ENCODE measurements at regions not wholly inside any gene's neighbourhood (a gene's known extent, or its start where the extent isn't known, plus 50 kb on each side); places are given as distances from the start of the nearest gene placed in this dataset.

DNA sequence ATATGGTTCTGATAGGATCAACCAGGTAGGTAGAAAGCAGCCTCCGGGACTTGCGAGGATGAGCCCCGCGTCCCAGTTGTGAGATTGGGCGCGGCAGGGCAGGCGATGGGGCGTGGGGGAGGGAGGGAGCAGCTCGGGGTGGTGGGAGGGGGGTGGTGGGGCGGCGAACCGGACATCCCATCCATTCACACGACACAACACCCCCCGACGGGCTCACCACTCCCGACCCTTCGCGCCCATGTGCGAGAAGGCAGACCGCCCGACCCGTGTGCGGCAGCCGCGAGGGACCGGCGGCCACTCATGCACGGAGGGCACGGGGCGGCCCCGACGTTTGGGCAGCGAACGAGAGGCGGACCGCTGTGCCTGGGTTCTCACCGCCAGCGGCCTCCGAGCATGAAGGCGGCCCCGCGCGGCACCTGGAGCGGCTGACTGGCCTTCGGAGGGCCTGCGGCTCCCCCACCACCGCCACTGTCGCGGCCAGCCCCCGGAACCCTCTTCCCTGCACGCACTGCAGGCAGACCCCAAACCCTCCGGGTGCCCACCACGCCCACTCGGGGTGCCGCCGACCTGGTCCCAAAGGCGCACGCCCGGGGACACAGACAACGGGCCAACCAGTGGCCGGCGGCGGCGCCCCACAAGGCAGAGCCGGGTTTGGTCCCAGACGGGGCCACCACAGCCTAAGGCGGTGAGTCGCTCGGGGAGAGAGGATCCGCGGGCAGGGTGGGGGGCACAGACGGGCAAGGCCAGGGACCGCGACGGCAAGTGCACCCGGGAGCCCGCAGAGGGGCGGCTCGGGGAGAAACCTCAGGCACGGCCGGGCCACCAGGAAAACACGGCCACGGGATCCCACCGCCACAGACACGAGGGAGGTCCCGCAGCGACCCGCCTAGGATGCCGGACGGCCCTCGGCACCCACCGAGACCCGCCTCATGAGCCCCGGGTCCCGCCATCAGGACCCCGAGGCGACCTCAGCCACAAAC is 769.2 kb upstream of the DEFB115 start:
- 30% methylated on average over 97 of the region's 97 CpGs for WGBS

DNA sequence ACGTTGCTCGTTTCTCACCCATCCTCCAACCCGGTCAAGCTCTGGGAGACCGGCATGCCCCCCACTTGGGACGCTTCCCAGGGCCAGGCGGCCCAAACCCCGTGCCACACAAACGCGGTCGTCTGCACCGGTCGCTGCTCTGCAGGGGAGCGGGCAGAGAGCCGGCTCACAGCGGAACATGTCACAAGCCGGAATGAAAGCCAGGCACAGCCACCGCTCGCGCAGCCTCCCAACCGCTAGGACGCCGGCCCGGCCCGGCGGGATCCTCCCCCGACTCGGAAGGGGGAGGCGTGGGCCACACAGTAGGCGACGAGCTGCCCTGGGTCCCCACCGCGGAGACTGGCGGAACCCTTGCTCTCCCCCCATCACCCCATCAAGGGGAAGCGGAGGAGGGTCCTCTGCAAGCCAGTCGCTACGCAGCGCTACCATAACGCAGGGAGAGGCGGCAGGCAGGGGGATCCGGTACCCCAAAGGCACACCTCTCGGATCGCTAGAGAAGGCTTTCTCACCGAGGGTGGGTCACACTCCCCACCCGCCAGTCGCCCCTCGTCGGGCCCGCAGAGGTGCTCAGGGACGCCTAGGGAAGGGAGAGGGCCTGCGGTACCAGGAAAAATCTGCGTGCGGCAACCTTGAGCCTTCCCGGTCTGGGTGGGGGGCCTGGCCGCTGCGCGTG is 768.4 kb upstream of the DEFB115 start:
- H3K27me3 ChIP-seq (ENCODE audit: control insufficient read depth in 4 of 4, insufficient read depth in 4 of 4, low read length in 3 of 4), result no peaks in the 10 kb centered on the region
- DNase-seq (ENCODE audit: low spot score), result no peak
- 14% methylated on average over 56 of the region's 56 CpGs for WGBS
- no peak overlapping the region for H3K27ac ChIP-seq (ENCODE audit: low read depth in 1 of 2, low read length in 2 of 2)
- H3K36me3 ChIP-seq (ENCODE audit: control insufficient read depth in 4 of 4, insufficient read depth in 3 of 4, low read depth in 1 of 4, low read length in 3 of 4), result no peaks in the 10 kb centered on the region
- no peak overlapping the region for H3K9ac ChIP-seq (ENCODE audit: low read depth in 1 of 2, low read length in 2 of 2)
- TF ChIP-seq, protein P1, sequence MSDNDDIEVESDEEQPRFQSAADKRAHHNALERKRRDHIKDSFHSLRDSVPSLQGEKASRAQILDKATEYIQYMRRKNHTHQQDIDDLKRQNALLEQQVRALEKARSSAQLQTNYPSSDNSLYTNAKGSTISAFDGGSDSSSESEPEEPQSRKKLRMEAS (IDR thresholded peaks at IDR 0.05), result no peak
- TF ChIP-seq RXRA (IDR thresholded peaks at IDR 0.05), result no peak
- TF ChIP-seq RAD21 (IDR thresholded peaks at IDR 0.05), result no peak
- H3K4me3 ChIP-seq (ENCODE audit: low read depth in 1 of 3, low read length in 3 of 3), result no peak overlapping the region
- H3K4me1 ChIP-seq (ENCODE audit: control insufficient read depth in 4 of 4, insufficient read depth in 4 of 4, low read length in 3 of 4), result no peaks in the 10 kb centered on the region
- H3K9me3 ChIP-seq (ENCODE audit: control insufficient read depth in 4 of 4, low read length in 3 of 4), result peaks cover 0 to 3% (median 0%) of the 10 kb centered on the region in 4 donors

More for the DNA sequence above, 769.2 kb upstream of the DEFB115 start:
- TF ChIP-seq FOXA2 (IDR thresholded peaks at IDR 0.05) (no peak), EGR1 (IDR thresholded peaks at IDR 0.05; ENCODE audit: low read depth in 2 of 2) (no peak), HNF4G (IDR thresholded peaks at IDR 0.05) (no peak), SP1 (IDR thresholded peaks at IDR 0.05) (no peak), HNF4A (conservative IDR thresholded peaks at IDR 0.05) (no peak), NR2F2 (IDR thresholded peaks at IDR 0.05) (no peak), GABPA (IDR thresholded peaks at IDR 0.05 in 1 of 2, conservative IDR thresholded peaks at IDR 0.05 in 1 of 2) (no peak), TAF1 (conservative IDR thresholded peaks at IDR 0.05) (no peak), YY1 (IDR thresholded peaks at IDR 0.05) (no peak), RXRA (IDR thresholded peaks at IDR 0.05) (no peak), RAD21 (IDR thresholded peaks at IDR 0.05) (no peak)
- TF ChIP-seq, protein P2, sequence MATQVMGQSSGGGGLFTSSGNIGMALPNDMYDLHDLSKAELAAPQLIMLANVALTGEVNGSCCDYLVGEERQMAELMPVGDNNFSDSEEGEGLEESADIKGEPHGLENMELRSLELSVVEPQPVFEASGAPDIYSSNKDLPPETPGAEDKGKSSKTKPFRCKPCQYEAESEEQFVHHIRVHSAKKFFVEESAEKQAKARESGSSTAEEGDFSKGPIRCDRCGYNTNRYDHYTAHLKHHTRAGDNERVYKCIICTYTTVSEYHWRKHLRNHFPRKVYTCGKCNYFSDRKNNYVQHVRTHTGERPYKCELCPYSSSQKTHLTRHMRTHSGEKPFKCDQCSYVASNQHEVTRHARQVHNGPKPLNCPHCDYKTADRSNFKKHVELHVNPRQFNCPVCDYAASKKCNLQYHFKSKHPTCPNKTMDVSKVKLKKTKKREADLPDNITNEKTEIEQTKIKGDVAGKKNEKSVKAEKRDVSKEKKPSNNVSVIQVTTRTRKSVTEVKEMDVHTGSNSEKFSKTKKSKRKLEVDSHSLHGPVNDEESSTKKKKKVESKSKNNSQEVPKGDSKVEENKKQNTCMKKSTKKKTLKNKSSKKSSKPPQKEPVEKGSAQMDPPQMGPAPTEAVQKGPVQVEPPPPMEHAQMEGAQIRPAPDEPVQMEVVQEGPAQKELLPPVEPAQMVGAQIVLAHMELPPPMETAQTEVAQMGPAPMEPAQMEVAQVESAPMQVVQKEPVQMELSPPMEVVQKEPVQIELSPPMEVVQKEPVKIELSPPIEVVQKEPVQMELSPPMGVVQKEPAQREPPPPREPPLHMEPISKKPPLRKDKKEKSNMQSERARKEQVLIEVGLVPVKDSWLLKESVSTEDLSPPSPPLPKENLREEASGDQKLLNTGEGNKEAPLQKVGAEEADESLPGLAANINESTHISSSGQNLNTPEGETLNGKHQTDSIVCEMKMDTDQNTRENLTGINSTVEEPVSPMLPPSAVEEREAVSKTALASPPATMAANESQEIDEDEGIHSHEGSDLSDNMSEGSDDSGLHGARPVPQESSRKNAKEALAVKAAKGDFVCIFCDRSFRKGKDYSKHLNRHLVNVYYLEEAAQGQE (IDR thresholded peaks at IDR 0.05), result no peak
- TF ChIP-seq, protein P3, sequence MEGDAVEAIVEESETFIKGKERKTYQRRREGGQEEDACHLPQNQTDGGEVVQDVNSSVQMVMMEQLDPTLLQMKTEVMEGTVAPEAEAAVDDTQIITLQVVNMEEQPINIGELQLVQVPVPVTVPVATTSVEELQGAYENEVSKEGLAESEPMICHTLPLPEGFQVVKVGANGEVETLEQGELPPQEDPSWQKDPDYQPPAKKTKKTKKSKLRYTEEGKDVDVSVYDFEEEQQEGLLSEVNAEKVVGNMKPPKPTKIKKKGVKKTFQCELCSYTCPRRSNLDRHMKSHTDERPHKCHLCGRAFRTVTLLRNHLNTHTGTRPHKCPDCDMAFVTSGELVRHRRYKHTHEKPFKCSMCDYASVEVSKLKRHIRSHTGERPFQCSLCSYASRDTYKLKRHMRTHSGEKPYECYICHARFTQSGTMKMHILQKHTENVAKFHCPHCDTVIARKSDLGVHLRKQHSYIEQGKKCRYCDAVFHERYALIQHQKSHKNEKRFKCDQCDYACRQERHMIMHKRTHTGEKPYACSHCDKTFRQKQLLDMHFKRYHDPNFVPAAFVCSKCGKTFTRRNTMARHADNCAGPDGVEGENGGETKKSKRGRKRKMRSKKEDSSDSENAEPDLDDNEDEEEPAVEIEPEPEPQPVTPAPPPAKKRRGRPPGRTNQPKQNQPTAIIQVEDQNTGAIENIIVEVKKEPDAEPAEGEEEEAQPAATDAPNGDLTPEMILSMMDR (IDR thresholded peaks at IDR 0.05; ENCODE audit: low read depth, low read length, missing input control), result no peak
- Histone ChIP-seq H3K27ac (ENCODE audit: low read depth in 1 of 2, low read length in 2 of 2) (no peak overlapping the region), H3K4me1 (ENCODE audit: control insufficient read depth in 4 of 4, insufficient read depth in 4 of 4, low read length in 3 of 4) (no peaks in the 10 kb centered on the region), H3K27me3 (ENCODE audit: control insufficient read depth in 4 of 4, insufficient read depth in 4 of 4, low read length in 3 of 4) (no peaks in the 10 kb centered on the region), H3K9ac (ENCODE audit: low read depth in 1 of 2, low read length in 2 of 2) (no peak overlapping the region), H3K9me3 (ENCODE audit: control insufficient read depth in 4 of 4, low read length in 3 of 4) (peaks cover 0 to 4% (median 0%) of the 10 kb centered on the region in 4 donors), H3K36me3 (ENCODE audit: control insufficient read depth in 4 of 4, insufficient read depth in 3 of 4, low read depth in 1 of 4, low read length in 3 of 4) (no peaks in the 10 kb centered on the region), H3K4me3 (ENCODE audit: low read depth in 1 of 3, low read length in 3 of 3) (no peak overlapping the region)
- no peak for DNase-seq (ENCODE audit: low spot score)

All from liver (tissue), 8 donors.